ENCODE measurements at regions not wholly inside any gene's neighbourhood (a gene's known extent, or its start where the extent isn't known, plus 50 kb on each side); places are given as distances from the start of the nearest gene placed in this dataset.
"Not testable (repeated sequence)": the region's sequence is repeated elsewhere in the genome, so short reads cannot be mapped to it uniquely, and the experiment has no call there.

- no peak for FAIRE-seq
Observed at GRCh38 chrX:45445745-45446412, 245.2 kb upstream of the DIPK2B start.

DNA sequence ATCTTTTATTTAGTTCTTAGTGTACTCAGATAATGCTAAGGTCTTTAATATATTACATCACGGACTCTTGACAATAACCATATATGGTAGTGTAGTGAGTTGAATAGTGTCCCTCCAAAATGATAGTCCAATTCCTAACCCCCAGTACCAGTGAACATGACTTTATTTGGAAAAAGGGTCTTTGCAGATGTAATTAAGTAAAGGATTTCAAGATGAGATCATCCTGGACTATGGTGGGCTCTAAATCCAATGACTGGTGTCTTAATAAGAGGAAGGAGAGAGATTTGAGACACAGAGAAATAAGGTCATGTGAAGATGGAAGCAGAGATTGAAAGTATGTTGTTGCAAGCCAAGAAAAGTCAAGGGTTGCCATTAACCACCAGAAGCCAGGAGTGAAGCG, 236.5 kb upstream of the DIPK2B start:
- FAIRE-seq, result no peak

- FAIRE-seq, result no peak
Observed at GRCh38 chrX:45435481-45435880, 234.8 kb upstream of the DIPK2B start.

- FAIRE-seq, result no peak
Observed at GRCh38 chrX:45434231-45434630, 233.6 kb upstream of the DIPK2B start.

DNA sequence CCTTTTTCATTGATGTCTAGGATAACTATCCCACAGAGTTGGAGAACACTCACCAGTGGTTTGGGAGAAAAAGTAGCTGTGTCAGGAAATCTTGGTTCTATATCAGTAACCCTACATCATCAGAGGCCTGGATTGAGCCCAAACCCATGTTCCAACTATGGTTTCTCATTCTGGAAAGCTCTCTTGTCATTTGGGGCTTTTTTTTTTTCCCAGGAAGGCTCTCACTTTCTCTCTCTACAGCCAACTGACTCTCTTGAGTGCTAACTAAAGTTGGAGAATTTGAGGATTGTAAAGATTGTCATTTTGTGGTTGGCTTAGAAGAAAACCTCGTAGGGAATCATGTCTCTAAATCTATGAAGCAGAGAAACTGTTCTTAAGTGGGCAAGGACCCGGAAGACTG, 228.2 kb upstream of the DIPK2B start:
- no peak for FAIRE-seq

DNA sequence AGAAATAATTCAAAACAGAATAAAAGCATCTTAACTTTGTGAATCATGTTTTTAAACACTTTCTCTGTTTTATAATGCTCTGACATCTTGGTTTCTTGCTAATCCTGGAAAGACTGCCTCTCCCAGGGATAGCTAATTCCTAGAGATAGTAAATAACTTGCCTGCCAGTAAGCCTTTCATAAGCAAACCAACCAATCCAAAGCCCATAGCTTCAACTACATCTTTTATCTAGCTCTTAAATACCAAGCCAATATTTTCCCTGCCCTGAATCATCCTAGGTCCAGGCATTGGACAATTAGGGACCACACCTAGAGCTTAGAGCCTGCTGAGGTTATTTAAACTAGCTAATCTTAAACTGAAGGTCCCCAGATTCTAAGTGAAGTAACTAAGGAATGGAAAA, 223.7 kb upstream of the DIPK2B start:
- FAIRE-seq, result no peak

DNA sequence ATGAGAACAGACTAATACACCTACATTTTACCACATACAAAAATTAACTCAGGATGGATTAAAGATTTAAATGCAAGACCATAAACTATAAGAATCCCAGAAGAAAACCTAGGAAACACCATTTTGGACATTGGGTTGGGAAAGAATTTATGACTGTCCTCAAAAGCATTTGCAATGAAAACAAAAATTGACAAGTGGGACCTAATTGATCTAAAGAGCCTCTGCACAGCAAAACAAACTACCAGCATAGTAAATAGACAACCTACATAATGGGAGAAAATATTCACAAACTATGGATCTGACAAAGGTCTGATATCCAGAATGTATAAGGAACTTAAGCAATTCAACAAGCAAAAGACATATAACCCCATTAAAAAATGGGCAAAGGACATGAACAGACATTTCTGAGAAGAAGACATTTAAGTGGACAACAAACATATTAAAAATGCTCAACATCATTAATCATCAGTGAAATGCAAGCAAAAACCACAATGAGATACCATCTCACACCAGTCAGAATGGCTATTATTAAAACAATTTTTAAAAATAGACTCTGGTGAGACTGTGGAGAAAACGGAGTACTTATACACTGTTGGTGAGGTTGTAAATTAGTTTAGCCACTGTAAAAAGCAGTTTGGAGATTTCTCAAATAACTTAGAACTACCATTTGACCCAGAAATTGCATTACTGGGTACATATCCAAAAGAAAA, 221.7 kb upstream of the DIPK2B start:
- FAIRE-seq, result no peak

GRCh38 chrX:45421806-45422205, 221.1 kb upstream of the DIPK2B start:
- FAIRE-seq, result no peak

DNA sequence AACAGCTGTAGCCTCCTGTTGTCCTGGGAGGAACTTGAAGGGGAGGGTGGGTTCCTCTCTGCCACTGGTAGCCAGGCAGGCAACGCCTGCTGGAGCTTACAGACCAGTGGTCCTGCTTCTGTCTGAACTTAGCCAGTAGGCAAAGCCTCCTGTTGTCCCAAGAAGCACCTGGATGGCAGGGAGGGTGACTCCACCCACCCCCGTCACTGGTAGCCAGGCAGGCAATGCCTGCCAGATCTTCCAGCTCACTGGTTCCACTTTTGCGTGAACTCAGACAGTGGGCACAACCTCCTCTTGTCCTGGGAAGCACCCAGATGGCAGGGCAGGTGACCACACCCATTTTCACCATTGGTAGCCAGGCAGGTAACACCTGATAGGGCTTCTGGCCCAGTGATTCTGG, 203.5 kb upstream of the DIPK2B start:
- FAIRE-seq, result no peak

GRCh38 chrX:45401923-45402322, 201.2 kb upstream of the DIPK2B start:
- FAIRE-seq, result no peak

DNA sequence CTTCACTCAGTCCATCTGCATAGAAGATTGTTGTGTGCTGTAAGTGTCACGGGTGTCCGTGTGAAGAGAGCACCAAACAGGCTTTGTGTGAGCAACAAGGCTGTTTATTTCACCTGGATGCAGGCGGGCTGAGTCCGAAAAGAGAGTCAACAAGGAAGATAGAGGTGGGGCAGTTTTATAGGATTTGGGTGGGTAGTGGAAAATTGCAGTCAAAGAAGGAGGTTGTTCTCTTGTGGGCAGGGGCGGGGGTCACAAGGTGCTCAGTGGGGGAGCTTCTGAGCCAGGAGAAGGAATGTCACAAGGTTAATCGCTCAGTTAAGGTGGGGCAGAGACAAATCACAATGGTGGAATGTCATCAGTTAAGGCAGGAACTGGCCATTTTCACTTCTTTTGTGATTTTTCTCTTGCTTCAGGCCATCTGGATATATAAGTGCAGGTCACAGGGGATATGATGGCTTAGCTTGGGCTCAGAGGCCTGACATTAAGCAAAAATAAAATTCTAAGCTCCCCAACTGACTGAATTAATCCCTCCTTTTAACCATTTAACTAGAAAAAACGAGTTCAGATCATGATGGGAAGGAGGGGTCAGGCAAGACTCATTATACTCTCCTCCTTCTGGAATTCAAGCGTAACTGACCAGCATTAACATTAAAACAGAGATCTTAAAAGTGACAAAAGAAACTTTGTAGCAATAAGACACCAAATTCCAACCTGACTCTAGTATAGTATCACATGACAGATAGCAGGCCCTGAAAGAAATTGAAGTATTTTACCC, 200.5 kb upstream of the DIPK2B start:
- not testable (repeated sequence) for FAIRE-seq

- FAIRE-seq, result no peak
Observed at GRCh38 chrX:45400027-45400779, 199.5 kb upstream of the DIPK2B start.

DNA sequence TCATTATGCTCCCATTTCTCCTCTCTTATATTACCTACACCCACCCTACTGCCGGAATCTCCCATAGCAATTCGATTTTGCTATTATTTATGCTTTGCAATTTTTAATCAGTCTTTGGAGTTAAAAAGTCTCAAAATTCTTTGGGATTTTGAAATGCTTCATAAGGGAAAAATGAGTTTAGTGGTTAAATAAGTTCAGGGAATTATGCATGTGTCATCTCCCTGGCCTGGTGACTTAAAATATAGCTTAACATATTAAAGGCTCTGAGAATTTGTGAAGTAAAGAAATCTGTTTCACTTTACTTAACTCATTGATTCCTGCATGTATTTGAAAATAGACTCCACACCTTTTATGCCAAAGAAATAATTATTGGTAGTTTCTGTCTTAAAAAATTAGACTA, 185.1 kb upstream of the DIPK2B start:
- no peak for FAIRE-seq

DNA sequence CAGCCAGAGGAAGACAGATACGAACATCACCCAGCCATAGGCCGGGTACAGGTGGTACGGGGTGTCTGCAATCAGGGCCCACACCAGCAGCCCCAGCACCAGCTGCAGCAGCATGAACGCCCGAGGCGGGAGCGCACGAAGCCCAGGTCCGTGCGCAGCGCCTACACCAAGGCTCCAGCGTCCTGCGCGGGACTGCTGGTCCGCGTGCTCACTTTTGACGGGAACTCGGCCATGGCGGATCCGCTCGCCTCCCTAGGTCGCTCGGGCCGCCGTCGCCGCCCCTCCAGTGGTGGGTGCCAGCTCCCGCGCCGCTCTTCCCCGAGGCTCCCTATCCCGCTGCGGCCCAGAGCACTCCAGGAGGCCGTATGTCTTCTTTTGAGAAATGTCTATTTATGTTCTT, 181.2 kb upstream of the DIPK2B start:
- no peak for FAIRE-seq

DNA sequence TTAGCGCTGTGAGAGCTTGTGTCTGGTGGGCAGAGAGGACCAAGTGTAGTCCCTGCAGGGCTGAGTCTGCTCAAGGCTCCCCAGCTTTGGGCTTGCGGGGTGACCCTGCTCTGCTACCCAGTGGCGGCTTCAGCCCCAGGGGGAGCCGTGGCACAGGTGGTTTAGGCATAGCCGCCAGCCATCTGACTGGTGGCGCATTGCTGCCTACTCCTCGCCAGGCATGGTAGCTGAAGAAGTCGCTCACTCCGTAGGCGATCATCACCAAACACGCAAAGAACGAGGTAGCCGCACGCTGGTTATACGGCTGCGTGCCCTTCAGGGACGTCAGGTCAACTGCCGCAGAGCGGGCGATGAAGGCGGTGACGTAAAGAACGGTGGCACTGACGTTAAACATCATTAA, 180.7 kb upstream of the DIPK2B start:
- FAIRE-seq, result no peak

DNA sequence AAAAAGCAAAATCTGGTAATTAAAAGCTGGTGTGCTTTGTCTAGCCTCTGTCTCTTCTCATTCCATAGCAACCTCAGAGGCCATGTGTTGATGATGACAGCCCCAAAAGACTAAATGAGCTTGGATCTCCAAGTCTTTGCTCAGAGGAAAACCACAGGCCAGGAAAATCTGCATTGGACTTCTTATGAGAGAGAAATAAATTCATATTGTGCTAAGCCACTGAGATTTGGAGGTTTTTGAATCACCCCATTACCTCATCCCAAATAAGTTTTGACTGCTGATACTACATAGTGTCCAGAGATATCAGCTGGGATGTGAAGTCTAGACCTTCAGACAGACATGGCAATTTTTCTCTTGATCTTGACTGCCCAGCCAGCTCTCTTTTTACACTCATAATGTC, 178.6 kb upstream of the DIPK2B start:
- FAIRE-seq, result no peak

GRCh38 chrX:45372151-45372550, 171.5 kb upstream of the DIPK2B start:
- FAIRE-seq, result no peak

DNA sequence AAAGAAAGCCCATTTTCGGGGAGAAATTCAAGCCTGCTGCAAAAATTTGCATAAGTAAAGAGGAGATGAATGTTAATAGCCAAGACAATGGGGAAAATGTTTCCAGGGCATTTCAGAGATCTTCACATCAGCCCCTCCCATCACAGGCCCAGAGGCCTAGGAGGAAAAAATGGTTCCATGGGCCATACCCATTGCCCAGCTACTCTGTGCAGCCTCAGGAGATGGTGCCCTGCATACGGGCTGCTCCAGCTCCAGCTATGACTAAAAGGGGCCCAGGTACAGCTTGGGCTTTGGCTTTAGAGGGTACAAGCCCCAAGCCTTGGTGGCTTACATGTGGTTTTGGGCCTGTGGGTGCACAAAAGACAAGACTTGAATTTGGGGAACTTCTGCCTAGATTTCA, 168.0 kb upstream of the DIPK2B start:
- FAIRE-seq, result no peak

GRCh38 chrX:45363596-45363995, 162.9 kb upstream of the DIPK2B start:
- no peak for FAIRE-seq

DNA sequence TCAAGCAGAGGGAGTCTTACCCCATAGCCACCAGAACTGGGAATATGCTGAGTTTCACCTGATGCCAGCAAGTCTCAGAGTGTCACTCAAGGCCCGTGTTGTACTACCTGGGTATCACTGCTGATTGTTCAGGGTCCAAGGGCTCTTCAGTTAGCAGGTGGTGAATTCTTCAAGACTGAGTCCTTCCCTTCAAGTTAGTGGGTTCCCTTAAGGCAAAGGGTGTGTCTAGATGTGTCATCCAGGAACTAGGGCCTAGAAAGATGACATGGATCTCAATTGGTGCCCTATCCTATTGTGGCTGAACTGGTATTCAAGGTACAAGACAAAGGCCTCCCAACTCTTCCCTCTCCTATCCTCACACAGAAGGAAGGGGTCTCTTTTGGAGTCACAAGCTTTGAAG, 159.9 kb upstream of the DIPK2B start:
- FAIRE-seq, result no peak

DNA sequence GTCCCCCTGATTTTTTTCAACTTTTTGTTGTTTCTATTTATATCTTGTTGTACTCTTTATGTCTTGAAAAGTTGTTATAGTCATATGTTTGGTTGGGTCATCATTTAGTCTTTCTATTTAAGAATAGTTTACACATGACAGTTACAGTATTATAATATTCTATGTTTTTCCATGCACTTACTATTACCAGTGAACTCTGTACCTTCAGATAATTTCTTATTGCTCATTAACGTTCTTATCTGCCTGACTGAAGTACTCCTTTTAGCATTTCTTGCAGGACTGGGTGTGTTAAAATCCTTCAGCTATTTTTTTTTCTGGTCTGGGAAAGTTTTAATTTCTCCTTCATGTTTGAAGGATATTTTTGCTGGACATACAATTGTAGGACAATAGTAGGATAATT, 157.7 kb upstream of the DIPK2B start:
- FAIRE-seq, result no peak

DNA sequence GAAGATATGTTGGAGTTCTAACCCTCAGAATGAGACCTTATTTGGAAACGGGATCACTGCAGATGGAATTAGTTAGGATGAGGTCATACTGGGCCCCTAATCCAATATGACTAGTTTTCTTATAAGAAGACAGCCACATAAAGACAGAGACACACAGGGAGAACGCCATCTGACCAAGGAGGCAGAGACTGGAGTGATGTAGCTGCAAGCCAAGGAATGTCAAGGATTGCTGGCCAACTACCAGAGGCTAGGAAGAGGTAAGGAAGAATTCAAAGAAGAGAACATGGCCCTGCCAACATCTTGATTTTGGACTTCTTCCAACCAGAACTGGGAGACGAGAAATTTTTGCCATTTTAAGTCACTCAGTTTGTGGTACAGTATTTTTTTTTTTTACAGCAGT, 152.8 kb upstream of the DIPK2B start:
- FAIRE-seq, result no peak

- no peak for FAIRE-seq
Observed at GRCh38 chrX:45352611-45353010, 151.9 kb upstream of the DIPK2B start.

All from TTC549 (cell line).